IMR-90 (cell line): ENCODE measurements at regions not wholly inside any gene's neighbourhood (a gene's known extent, or its start where the extent isn't known, plus 50 kb on each side); places are given as distances from the start of the nearest gene placed in this dataset.

Experiments used
- ATAC-seq: fragments of 200-7000 bp; cut with Tn5 transposase; 2 replicates; pipeline ENCODE4 v1.9.1; 2020; ENCODE audit warnings: low read depth, mild to moderate bottlenecking, moderate library complexity
- BruUV-seq: library from RNA; stranded (reverse); fragments of 400-500 nt; replicated peaks from 2 replicates; lab custom pipeline; 2021; lab: Mats Ljungman, UMichigan
- CTCF ChIA-PET: fragments of 300-600 bp; formaldehyde crosslinking; extraction: SDS; loops from one replicate; lab custom pipeline; 2021; ENCODE audit warnings: antibody characterized with exemption; lab: Yijun Ruan, JAX
- POLR2A ChIA-PET: fragments of 300-600 bp; sonication (Branson Sonifier 250); formaldehyde crosslinking; loops from one replicate; lab custom pipeline; 2022; ENCODE audit warnings: antibody characterized with exemption; ENCODE audit not compliant: unreplicated experiment; lab: Charles Lee
- DNase-seq: peaks from one replicate; pipeline ENCODE4 v3.0.0; 2013
- H2AFZ ChIP-seq: replicated peaks from 2 replicates; pipeline ENCODE3; 2013; ENCODE audit warnings: low read length, mild to moderate bottlenecking; ENCODE audit not compliant: poor library complexity
- H2AK5ac ChIP-seq: 2 replicates; pipeline ENCODE4 v1.6.1; 2013; ENCODE audit warnings: low read depth, low read length, inconsistent platforms
- H2AK9ac ChIP-seq: replicated peaks from 2 replicates; pipeline ENCODE3; 2013; ENCODE audit warnings: mild to moderate bottlenecking, low read depth, low read length, moderate library complexity; ENCODE audit not compliant: poor library complexity
- H2BK120ac ChIP-seq: 2 replicates; pipeline ENCODE4 v1.6.1; 2013; ENCODE audit warnings: low read depth, low read length, inconsistent platforms
- H2BK15ac ChIP-seq: 3 replicates; pipeline ENCODE4 v1.6.1; 2013; ENCODE audit warnings: low read depth, low read length, inconsistent platforms
- H2BK20ac ChIP-seq: 2 replicates; pipeline ENCODE4 v1.6.1; 2013; ENCODE audit warnings: low read depth, mild to moderate bottlenecking, inconsistent platforms, low read length, moderate library complexity
- H2BK5ac ChIP-seq: 2 replicates; pipeline ENCODE4 v1.6.1; 2013; ENCODE audit warnings: mild to moderate bottlenecking, low read depth, low read length, inconsistent platforms; ENCODE audit not compliant: poor library complexity, severe bottlenecking
- H3K14ac ChIP-seq: replicated peaks from 2 replicates; pipeline ENCODE4 v1.6.1; 2013; ENCODE audit warnings: low read depth, low read length, inconsistent platforms
- H3K18ac ChIP-seq: 2 replicates; pipeline ENCODE4 v1.6.1; 2013; ENCODE audit warnings: low read depth, low read length, control low read depth
- H3K23ac ChIP-seq: 2 replicates; pipeline ENCODE4 v1.6.1; 2013; ENCODE audit warnings: low read depth, low read length, inconsistent platforms
- H3K27ac ChIP-seq: 2 replicates; pipeline ENCODE4 v1.5.1; 2013; ENCODE audit warnings: mild to moderate bottlenecking, control low read depth, low read length; ENCODE audit not compliant: insufficient read depth
- H3K27me3 ChIP-seq: 2 replicates; pipeline ENCODE4 v1.6.1; 2013; ENCODE audit warnings: low read length; ENCODE audit not compliant: control insufficient read depth, insufficient read depth
- H3K36me3 ChIP-seq: 2 replicates; pipeline ENCODE4 v1.6.1; 2013; ENCODE audit warnings: low read length, mixed read lengths; ENCODE audit not compliant: control insufficient read depth, insufficient read depth
- H3K4ac ChIP-seq: 2 replicates; pipeline ENCODE4 v1.6.1; 2013; ENCODE audit warnings: low read depth, low read length, inconsistent platforms
- H3K4me1 ChIP-seq: 2 replicates; pipeline ENCODE4 v1.6.1; 2013; ENCODE audit warnings: low read length, mixed read lengths; ENCODE audit not compliant: control insufficient read depth, insufficient read depth
- H3K4me2 ChIP-seq: 2 replicates; pipeline ENCODE4 v1.6.1; 2013; ENCODE audit warnings: low read depth, mild to moderate bottlenecking, control low read depth, low read length, moderate library complexity
- H3K4me3 ChIP-seq: 2 replicates; pipeline ENCODE4 v1.5.1; 2013; ENCODE audit warnings: low read depth, mild to moderate bottlenecking, control low read depth, low read length, moderate library complexity; ENCODE audit not compliant: insufficient read depth
- H3K56ac ChIP-seq: 2 replicates; pipeline ENCODE4 v1.6.1; 2013; ENCODE audit warnings: low read length, inconsistent platforms; ENCODE audit not compliant: insufficient read depth; ENCODE audit errors: extremely low read depth
- H3K79me1 ChIP-seq, 2 experiments: 2 replicates each; pipeline ENCODE4 v1.6.1; 2013; ENCODE audit warnings: low read length in 2 of 2, inconsistent platforms in 1 of 2, low read depth in 1 of 2
- H3K9ac ChIP-seq: 2 replicates; pipeline ENCODE4 v1.6.1; 2013; ENCODE audit warnings: low read depth, low read length, control low read depth
- H3K9me1 ChIP-seq: 2 replicates; pipeline ENCODE4 v1.6.1; 2013; ENCODE audit warnings: low read length, inconsistent platforms; ENCODE audit not compliant: insufficient read depth
- H3K9me3 ChIP-seq: 2 replicates; pipeline ENCODE4 v1.6.1; 2013; ENCODE audit warnings: low read length; ENCODE audit not compliant: control insufficient read depth, insufficient read depth
- H4K20me1 ChIP-seq: 2 replicates; pipeline ENCODE4 v1.6.1; 2013; ENCODE audit warnings: low read length, inconsistent platforms; ENCODE audit not compliant: insufficient read depth
- H4K5ac ChIP-seq: 2 replicates; pipeline ENCODE4 v1.6.1; 2013; ENCODE audit warnings: mild to moderate bottlenecking, low read depth, low read length, control low read depth
- H4K8ac ChIP-seq, 2 experiments: 2 replicates each; pipeline ENCODE4 v1.6.1; 2013; ENCODE audit warnings: low read depth in 2 of 2, low read length in 2 of 2, control low read depth in 1 of 2, inconsistent platforms in 1 of 2
- H4K91ac ChIP-seq: 2 replicates; pipeline ENCODE4 v1.6.1; 2013; ENCODE audit warnings: low read depth, low read length, inconsistent platforms; ENCODE audit not compliant: insufficient read depth
- BHLHE40 ChIP-seq: fragments of 150-350 bp; IDR thresholded peaks from 2 replicates; pipeline ENCODE4 v1.6.1; 2016; ENCODE audit warnings: mild to moderate bottlenecking, low read depth, low read length
- CEBPB ChIP-seq: IDR thresholded peaks from 2 replicates; pipeline ENCODE4 v1.6.1; 2012; ENCODE audit warnings: low read depth, low read length, improper control_type of control experiment
- CHD1 ChIP-seq: IDR thresholded peaks from 2 replicates; pipeline ENCODE4 v1.6.1; 2012; ENCODE audit warnings: low read depth, low read length, improper control_type of control experiment
- FOS ChIP-seq: fragments of 150-350 bp; IDR thresholded peaks from 2 replicates; pipeline ENCODE4 v1.6.1; 2016; ENCODE audit warnings: low read depth, low read length
- MAFK ChIP-seq: IDR thresholded peaks from 2 replicates; pipeline ENCODE4 v1.6.1; 2012; ENCODE audit warnings: low read depth, low read length, improper control_type of control experiment
- MAZ ChIP-seq: IDR thresholded peaks from 2 replicates; pipeline ENCODE4 v1.6.1; 2012; ENCODE audit warnings: low read depth, mild to moderate bottlenecking, low read length, improper control_type of control experiment, moderate library complexity, borderline replicate concordance
- MXI1 ChIP-seq: IDR thresholded peaks from 2 replicates; pipeline ENCODE4 v1.6.1; 2012; ENCODE audit warnings: low read depth, mild to moderate bottlenecking, low read length, moderate library complexity, borderline replicate concordance
- NFE2L2 ChIP-seq: fragments of 150-350 bp; IDR thresholded peaks from 2 replicates; pipeline ENCODE4 v1.6.1; 2016; ENCODE audit warnings: low read depth, mild to moderate bottlenecking, low read length
- POLR2A ChIP-seq: IDR thresholded peaks from 2 replicates; pipeline ENCODE4 v1.6.1; 2012; ENCODE audit warnings: mild to moderate bottlenecking, low read depth, low read length
- RAD21 ChIP-seq: IDR thresholded peaks from 2 replicates; pipeline ENCODE4 v1.6.1; 2012; ENCODE audit warnings: low read length, improper control_type of control experiment
- RCOR1 ChIP-seq: IDR thresholded peaks from 2 replicates; pipeline ENCODE4 v1.6.1; 2012; ENCODE audit warnings: mild to moderate bottlenecking, low read length, improper control_type of control experiment; ENCODE audit not compliant: insufficient replicate concordance
- RFX5 ChIP-seq: IDR thresholded peaks from 2 replicates; pipeline ENCODE4 v1.8.0; 2012; ENCODE audit warnings: low read depth, mild to moderate bottlenecking, low read length, moderate library complexity
- SMC3 ChIP-seq: fragments of 150-350 bp; IDR thresholded peaks from 2 replicates; pipeline ENCODE4 v1.6.1; 2016; ENCODE audit warnings: low read depth, mild to moderate bottlenecking, antibody characterized with exemption, low read length, moderate library complexity
- USF2 ChIP-seq: fragments of 150-350 bp; IDR thresholded peaks from 2 replicates; pipeline ENCODE4 v1.6.1; 2017; ENCODE audit warnings: mild to moderate bottlenecking, antibody characterized with exemption, low read length, low read depth
- whole genome bisulfite sequencing, 2 experiments: methylation state at CpG; one replicate each; pipeline versions ENCODE4 v1.1.5 to v1.1.7; 2013; ENCODE audit warnings: missing lambda C conversion rate in 2 of 2; ENCODE audit not compliant: insufficient read length in 1 of 2; ENCODE audit errors: extremely low coverage in 2 of 2; 5-methylcytosine and 5-hydroxymethylcytosine counted together
- dilution Hi-C: fragments of 300-500 bp; cut with HindIII; formaldehyde crosslinking; loops from one replicate; pipeline ENCODE4 v1.14.3; 2018; ENCODE audit warnings: low sequenced_read_pairs; ENCODE audit not compliant: unreplicated experiment
- in situ Hi-C: fragments of 300-500 bp; cut with MboI; formaldehyde crosslinking; loops from 3 replicates; pipeline ENCODE4 v1.14.3; 2019; ENCODE audit warnings: low sequenced_read_pairs, inconsistent platforms, mixed read lengths
- intact Hi-C: fragments of 100-400 bp; cut with micrococcal nuclease; formaldehyde crosslinking; loops from 2 replicates; pipeline ENCODE4 v1.10.0; 2022
- TF ChIP-seq, protein P1 (sequence below): fragments of 150-350 bp; IDR thresholded peaks from 2 replicates; pipeline ENCODE4 v1.6.1; 2016; ENCODE audit warnings: low read depth, mild to moderate bottlenecking, low read length, moderate library complexity, borderline replicate concordance
- TF ChIP-seq, protein P2 (sequence below): conservative IDR thresholded peaks from 2 replicates; pipeline ENCODE4 v1.5.1; 2012; ENCODE audit warnings: mild to moderate bottlenecking, low read depth, low read length, improper control_type of control experiment

GRCh38 chr3:193798051-193798450 lies 205.0 kb downstream of the OPA1 start:
- Histone ChIP-seq H4K20me1 (no peaks in the 10 kb centered on the region), H3K9ac (no peak overlapping the region), H3K4me1 (no peaks in the 10 kb centered on the region), H3K36me3 (no peaks in the 10 kb centered on the region), H2BK20ac (no peak overlapping the region), H3K4ac (no peak overlapping the region), H3K23ac (no peak overlapping the region), H2AK5ac (no peak overlapping the region), H3K9me1 (no peaks in the 10 kb centered on the region), H4K8ac (no peak overlapping the region), H4K5ac (no peak overlapping the region), H2AK9ac (no peak overlapping the region), H3K27ac (no peak overlapping the region), H3K27me3 (peaks cover 22% of the 10 kb centered on the region), H4K91ac (no peak overlapping the region), H2AFZ (no peak overlapping the region), H3K18ac (no peak overlapping the region), H2BK15ac (no peak overlapping the region), H2BK5ac (no peak overlapping the region), H3K9me3 (no peaks in the 10 kb centered on the region), H2BK120ac (no peak overlapping the region), H3K4me2 (no peak overlapping the region), H3K79me1 (no peaks in the 10 kb centered on the region), H3K14ac (no peak overlapping the region), H3K4me3 (no peak overlapping the region), H3K56ac (no peak overlapping the region)
- DNase-seq, result no peak
- intact Hi-C loops, result no loop called here
- in situ Hi-C loops, result no loop called here
- no peak for TF ChIP-seq FOS
- TF ChIP-seq MAZ, result no peak
- no peak for TF ChIP-seq SMC3
- TF ChIP-seq MAFK, result no peak
- TF ChIP-seq MXI1, result no peak
- no peak for TF ChIP-seq RFX5
- TF ChIP-seq, protein P1, sequence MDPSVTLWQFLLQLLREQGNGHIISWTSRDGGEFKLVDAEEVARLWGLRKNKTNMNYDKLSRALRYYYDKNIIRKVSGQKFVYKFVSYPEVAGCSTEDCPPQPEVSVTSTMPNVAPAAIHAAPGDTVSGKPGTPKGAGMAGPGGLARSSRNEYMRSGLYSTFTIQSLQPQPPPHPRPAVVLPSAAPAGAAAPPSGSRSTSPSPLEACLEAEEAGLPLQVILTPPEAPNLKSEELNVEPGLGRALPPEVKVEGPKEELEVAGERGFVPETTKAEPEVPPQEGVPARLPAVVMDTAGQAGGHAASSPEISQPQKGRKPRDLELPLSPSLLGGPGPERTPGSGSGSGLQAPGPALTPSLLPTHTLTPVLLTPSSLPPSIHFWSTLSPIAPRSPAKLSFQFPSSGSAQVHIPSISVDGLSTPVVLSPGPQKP, result no peak
- no peak for TF ChIP-seq CHD1
- no peak for TF ChIP-seq RCOR1
- TF ChIP-seq BHLHE40, result no peak
- TF ChIP-seq NFE2L2, result no peak
- no peak for TF ChIP-seq POLR2A
- no peak for TF ChIP-seq USF2
- no peak for TF ChIP-seq RAD21
- TF ChIP-seq CEBPB, result no peak
- TF ChIP-seq, protein P2, sequence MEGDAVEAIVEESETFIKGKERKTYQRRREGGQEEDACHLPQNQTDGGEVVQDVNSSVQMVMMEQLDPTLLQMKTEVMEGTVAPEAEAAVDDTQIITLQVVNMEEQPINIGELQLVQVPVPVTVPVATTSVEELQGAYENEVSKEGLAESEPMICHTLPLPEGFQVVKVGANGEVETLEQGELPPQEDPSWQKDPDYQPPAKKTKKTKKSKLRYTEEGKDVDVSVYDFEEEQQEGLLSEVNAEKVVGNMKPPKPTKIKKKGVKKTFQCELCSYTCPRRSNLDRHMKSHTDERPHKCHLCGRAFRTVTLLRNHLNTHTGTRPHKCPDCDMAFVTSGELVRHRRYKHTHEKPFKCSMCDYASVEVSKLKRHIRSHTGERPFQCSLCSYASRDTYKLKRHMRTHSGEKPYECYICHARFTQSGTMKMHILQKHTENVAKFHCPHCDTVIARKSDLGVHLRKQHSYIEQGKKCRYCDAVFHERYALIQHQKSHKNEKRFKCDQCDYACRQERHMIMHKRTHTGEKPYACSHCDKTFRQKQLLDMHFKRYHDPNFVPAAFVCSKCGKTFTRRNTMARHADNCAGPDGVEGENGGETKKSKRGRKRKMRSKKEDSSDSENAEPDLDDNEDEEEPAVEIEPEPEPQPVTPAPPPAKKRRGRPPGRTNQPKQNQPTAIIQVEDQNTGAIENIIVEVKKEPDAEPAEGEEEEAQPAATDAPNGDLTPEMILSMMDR, result no peak
- dilution Hi-C loops, result no loop called here
- ATAC-seq, result no peak
- POLR2A ChIA-PET, result no interaction called here
- no CpG with 5 or more reads among the region's 4 CpGs for WGBS, 2 experiments
- CTCF ChIA-PET, result no interaction called here
- no TSS peak for BruUV-seq
